Esophagus squamous epithelium (tissue), 4 donors: ENCODE measurements at regions not wholly inside any gene's neighbourhood (a gene's known extent, or its start where the extent isn't known, plus 50 kb on each side); places are given as distances from the start of the nearest gene placed in this dataset.

Source experiments
- CTCF ChIP-seq, 6 experiments: fragments of 450-650 bp in 4 of 6; fragments of 200-600 bp in 2 of 6; sonication (generic) in 2 of 6; IDR thresholded peaks; one replicate each; pipeline ENCODE4 v1.5.1; 2016 to 2019; ENCODE audit warnings: antibody characterized with exemption in 6 of 6, mild to moderate bottlenecking in 4 of 6, moderate library complexity in 4 of 6
- POLR2A ChIP-seq, 4 donors: fragments of 450-650 bp; IDR thresholded peaks; one replicate each; pipeline ENCODE4 v1.6.1; 2017; ENCODE audit warnings: antibody characterized with exemption in 4 of 4, mild to moderate bottlenecking in 4 of 4, moderate library complexity in 3 of 4

- no peak for TF ChIP-seq CTCF (IDR thresholded peaks at IDR 0.05)
- TF ChIP-seq POLR2A (IDR thresholded peaks at IDR 0.05), result no peak
These were observed 165.5 kb upstream of the KLF12 start for GRCh38 chr13:74299721-74300120.
